ENCODE measurements at regions not wholly inside any gene's neighbourhood (a gene's known extent, or its start where the extent isn't known, plus 50 kb on each side); places are given as distances from the start of the nearest gene placed in this dataset.
"Not testable (repeated sequence)": the region's sequence is repeated elsewhere in the genome, so short reads cannot be mapped to it uniquely, and the experiment has no call there.

GRCh38 chr6:57986584-57986983 is 669.2 kb downstream of the PRIM2 start:
- CTCF ChIA-PET; in situ Hi-C loops (cut with MboI): not testable (repeated sequence)

More at GRCh38 chr6:57986584-57986983, 669.2 kb downstream of the PRIM2 start:
- H3K9me3 ChIP-seq (replicated peaks; ENCODE audit: control insufficient read depth, insufficient read depth, low read length); intact Hi-C loops (cut with micrococcal nuclease; ENCODE audit: unreplicated experiment); H4K20me1 ChIP-seq (ENCODE audit: control insufficient read depth, insufficient read depth); H2AFZ ChIP-seq (ENCODE audit: control insufficient read depth, low read depth, low read length); H3K4me3 ChIP-seq; H3K79me2 ChIP-seq (ENCODE audit: control insufficient read depth, insufficient read depth, low read length); H3K27me3 ChIP-seq (replicated peaks in 1 of 2; ENCODE audit: control insufficient read depth in 2 of 2, insufficient read depth in 2 of 2, low read length in 1 of 2); SMC1A ChIA-PET (ENCODE audit: uncharacterized antibody, unreplicated experiment); BruUV-seq (replicated peaks); H3K36me3 ChIP-seq (ENCODE audit: control insufficient read depth in 2 of 2, insufficient read depth in 2 of 2, low read length in 1 of 2); H3K27ac ChIP-seq (ENCODE audit: control insufficient read depth, insufficient read depth); H3K4me2 ChIP-seq (ENCODE audit: control insufficient read depth, insufficient read depth); RAD21 ChIA-PET (ENCODE audit: unreplicated experiment); H3K9ac ChIP-seq (ENCODE audit: control insufficient read depth, insufficient read depth, low read length); POLR2A ChIA-PET; H3K4me1 ChIP-seq (ENCODE audit: control insufficient read depth, insufficient read depth, low read length): not testable (repeated sequence)
- peak; percentile 89 for TF ChIP-seq IRF4 (IDR thresholded peaks at IDR 0.05; ENCODE audit: low read depth, low read length)
- TF ChIP-seq E4F1 (IDR thresholded peaks at IDR 0.05; ENCODE audit: borderline replicate concordance, partially characterized antibody) = peak; percentile 83
- peak; percentile 82 for TF ChIP-seq BMI1 (IDR thresholded peaks at IDR 0.05; ENCODE audit: borderline replicate concordance)
- peak; percentile 92 for TF ChIP-seq DPF2 (IDR thresholded peaks at IDR 0.05)
- 0 out of 2 replicates have a peak, but pooled peaks have one; percentile 20 for TF ChIP-seq TCF12 (IDR thresholded peaks at IDR 0.05; ENCODE audit: low read depth, low read length)
- peak; percentile 65 for TF ChIP-seq BCL11A (IDR thresholded peaks at IDR 0.05; ENCODE audit: low read depth, low read length)
- peak; percentile 87 for TF ChIP-seq MTA2 (IDR thresholded peaks at IDR 0.05; ENCODE audit: low read depth)
- peak; percentile 86 for TF ChIP-seq SPI1 (IDR thresholded peaks at IDR 0.05; ENCODE audit: borderline replicate concordance, insufficient read depth, low read depth, low read length)
- TF ChIP-seq SP1 (IDR thresholded peaks at IDR 0.05; ENCODE audit: low read depth, low read length) = peak; percentile 14
- TF ChIP-seq ATF7 (IDR thresholded peaks at IDR 0.05; ENCODE audit: low read depth) = peak; percentile 68
- peak; percentile 70; the same call in 1 of the 2 replicates for TF ChIP-seq BACH1 (IDR thresholded peaks at IDR 0.05; ENCODE audit: borderline replicate concordance)
- peak in 1 of 2 experiments; percentile 70; a peak in 2 of 4 replicates for TF ChIP-seq EP300 (IDR thresholded peaks at IDR 0.05; ENCODE audit: borderline replicate concordance in 1 of 2, control insufficient read depth in 1 of 2, low read depth in 2 of 2, low read length in 2 of 2)
- TF ChIP-seq PAX5 (IDR thresholded peaks at IDR 0.05; ENCODE audit: borderline replicate concordance, low read depth, low read length) = peak; percentile 47; the same call in 1 of the 2 replicates
- TF ChIP-seq CREM (IDR thresholded peaks at IDR 0.05; ENCODE audit: low read depth) = peak; percentile 31; the same call in 1 of the 2 replicates
- TF ChIP-seq ZNF24 (IDR thresholded peaks at IDR 0.05) = peak; percentile 55; the same call in 1 of the 2 replicates
- peak; percentile 70; the same call in 1 of the 2 replicates for TF ChIP-seq NR2F1 (conservative IDR thresholded peaks at IDR 0.05)
- peak; percentile 28 for TF ChIP-seq MEF2B (IDR thresholded peaks at IDR 0.05; ENCODE audit: partially characterized antibody, poor library complexity, severe bottlenecking)
- TF ChIP-seq RUNX3 (IDR thresholded peaks at IDR 0.05; ENCODE audit: low read length) = peak; percentile 52
- TF ChIP-seq JUNB (IDR thresholded peaks at IDR 0.05) = peak; percentile 83
- TF ChIP-seq PKNOX1 (IDR thresholded peaks at IDR 0.05) = peak; percentile 30; the same call in 1 of the 2 replicates
- TF ChIP-seq SKIL (IDR thresholded peaks at IDR 0.05; ENCODE audit: low read depth, poor library complexity, severe bottlenecking) = peak; percentile 95
- TF ChIP-seq IKZF2 (IDR thresholded peaks at IDR 0.05) = peak; percentile 28 to 54; a peak in 2 of 4 replicates
- DNase-seq (ENCODE audit: low read depth, low spot score) = peak; percentile 13
- 0% methylated on average over 2 of the region's 2 CpGs for WGBS (ENCODE audit: insufficient coverage, insufficient replicate concordance, low lambda C conversion rate, missing lambda C conversion rate)
- peak; percentile 23 for FAIRE-seq
- peak; percentile 99 for ATAC-seq
